ENCODE measurements at regions not wholly inside any gene's neighbourhood (a gene's known extent, or its start where the extent isn't known, plus 50 kb on each side); places are given as distances from the start of the nearest gene placed in this dataset.
"Not testable (repeated sequence)": the region's sequence is repeated elsewhere in the genome, so short reads cannot be mapped to it uniquely, and the experiment has no call there.

DNA sequence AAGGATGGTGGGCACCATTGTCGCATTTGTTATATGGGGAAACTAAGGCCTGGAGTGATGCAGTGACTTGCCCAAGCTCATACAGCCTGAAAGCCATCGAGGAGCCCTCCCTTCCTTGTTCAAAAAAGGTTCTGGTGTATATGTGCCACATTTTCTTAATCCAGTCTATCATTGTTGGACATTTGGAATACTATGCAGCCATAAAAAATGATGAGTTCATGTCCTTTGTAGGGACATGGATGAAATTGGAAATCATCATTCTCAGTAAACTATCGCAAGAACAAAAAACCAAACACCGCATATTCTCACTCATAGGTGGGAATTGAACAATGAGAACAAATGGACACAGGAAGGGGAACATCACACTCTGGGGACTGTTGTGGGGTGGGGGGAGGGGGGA lies 191.4 kb downstream of the MN1 start:
- H3K9me3 Mint-ChIP-seq: not testable (repeated sequence)

DNA sequence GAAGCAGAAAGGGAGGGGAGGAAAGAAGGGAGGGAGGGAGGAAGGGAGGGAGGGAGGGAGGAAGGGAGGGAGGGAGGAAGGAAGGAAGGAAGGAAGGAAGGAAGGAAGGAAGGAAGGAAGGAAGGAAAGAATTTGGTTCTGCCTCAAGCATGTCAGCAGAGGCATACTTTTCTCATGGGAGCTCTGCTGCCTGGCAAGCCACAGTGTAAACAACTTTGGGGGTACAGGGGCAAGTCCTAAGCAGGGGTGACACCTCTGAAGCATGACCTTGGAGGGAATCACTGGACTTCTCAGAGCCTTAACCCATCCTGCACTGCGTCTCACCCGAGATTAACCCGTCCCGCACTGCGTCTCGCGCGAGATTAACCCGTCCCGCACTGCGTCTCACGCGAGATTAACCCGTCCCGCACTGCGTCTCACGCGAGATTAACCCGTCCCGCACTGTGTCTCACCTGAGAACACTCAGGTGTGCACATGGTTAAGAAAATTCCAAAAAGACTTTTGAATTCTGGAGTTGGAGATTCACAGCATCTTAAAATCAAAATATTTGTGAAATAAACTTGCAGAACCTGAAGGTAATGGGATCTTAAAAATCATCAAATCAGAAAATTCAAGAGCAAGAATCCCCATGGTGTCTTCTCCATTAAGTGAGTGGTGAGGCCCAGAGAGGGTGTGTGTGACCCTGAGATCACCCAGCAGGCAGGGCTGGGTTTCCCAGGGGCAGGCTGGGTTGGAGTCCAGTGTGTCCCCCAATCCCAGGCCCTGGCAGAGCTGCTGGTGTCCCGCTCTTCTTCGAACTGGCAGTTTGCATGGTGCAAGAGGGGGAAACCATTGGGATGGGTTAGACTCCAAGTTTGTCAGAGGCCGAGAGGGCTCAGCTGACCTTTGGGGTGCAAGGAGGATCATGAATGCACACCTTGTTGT lies 190.4 kb downstream of the MN1 start:
- Histone ChIP-seq H3K9me3 (ENCODE audit: control insufficient read depth in 1 of 2, low read length in 2 of 2) (no peaks in the 10 kb centered on the region), H3K27me3 (ENCODE audit: insufficient read depth, low read length) (no peaks in the 10 kb centered on the region), H3K4me3 (ENCODE audit: low read length in 2 of 2) (no peak overlapping the region), H3K4me1 (ENCODE audit: insufficient read depth, low read length) (no peaks in the 10 kb centered on the region), H3K27ac (ENCODE audit: low read depth, low read length) (no peak overlapping the region), H3K36me3 (ENCODE audit: insufficient read depth, low read length) (no peaks in the 10 kb centered on the region)
- DNase-seq: no peak
- no peaks in the 10 kb centered on the region for H3K36me3 Mint-ChIP-seq
- H3K27me3 Mint-ChIP-seq: peaks cover 11 to 14% of the 10 kb centered on the region in 2 donors
- ChIA-PET CTCF (ENCODE audit: partially characterized antibody) (no interaction called here), POLR2A (ENCODE audit: partially characterized antibody) (no interaction called here)
- no peak overlapping the region for H3K27ac Mint-ChIP-seq
- H3K9me3 Mint-ChIP-seq: peaks cover 0 to 2% (median 0%) of the 10 kb centered on the region in 8 donors
- no peaks in the 10 kb centered on the region for H3K4me1 Mint-ChIP-seq
- intact Hi-C loops (cut with micrococcal nuclease): no loop called here
- H3K4me3 Mint-ChIP-seq: no peak overlapping the region

More for the DNA sequence above, 191.4 kb downstream of the MN1 start:
- H3K36me3 Mint-ChIP-seq; H3K9me3 ChIP-seq (ENCODE audit: control insufficient read depth in 1 of 2, low read length in 2 of 2); H3K4me3 ChIP-seq (ENCODE audit: low read length in 2 of 2); H3K4me1 ChIP-seq (ENCODE audit: insufficient read depth, low read length); H3K36me3 ChIP-seq (ENCODE audit: insufficient read depth, low read length); H3K4me1 Mint-ChIP-seq; DNase-seq; H3K4me3 Mint-ChIP-seq; H3K27ac Mint-ChIP-seq; POLR2A ChIA-PET (ENCODE audit: partially characterized antibody); CTCF ChIA-PET (ENCODE audit: partially characterized antibody); H3K27me3 ChIP-seq (ENCODE audit: insufficient read depth, low read length); intact Hi-C loops (cut with micrococcal nuclease); H3K27ac ChIP-seq (ENCODE audit: low read depth, low read length): not testable (repeated sequence)
- H3K27me3 Mint-ChIP-seq: peaks cover 10 to 11% of the 10 kb centered on the region in 2 donors

DNA sequence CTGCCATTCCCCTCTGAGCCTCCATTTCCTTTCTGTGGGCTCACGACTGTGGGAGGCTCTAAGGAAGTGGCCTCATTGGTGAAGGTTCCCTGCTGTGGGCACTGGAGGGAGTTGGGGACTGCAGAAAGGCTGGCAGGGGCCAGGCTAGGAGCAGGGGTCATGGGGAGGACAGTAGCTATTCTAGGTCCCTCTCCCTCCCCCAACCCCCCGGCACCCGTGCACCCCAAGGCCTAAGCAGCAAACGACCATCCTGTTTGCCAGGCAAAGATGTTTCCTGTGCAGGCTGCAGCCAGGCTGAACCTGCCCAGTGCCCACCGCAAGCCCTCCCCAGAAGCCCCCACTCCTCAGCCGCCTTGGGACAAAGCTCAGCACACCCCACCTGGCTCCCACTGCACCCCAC lies 189.4 kb downstream of the MN1 start:
- intact Hi-C loops (cut with micrococcal nuclease): no loop called here
- no peak for DNase-seq
- Histone ChIP-seq H3K4me1 (ENCODE audit: insufficient read depth, low read length) (no peaks in the 10 kb centered on the region), H3K36me3 (ENCODE audit: insufficient read depth, low read length) (no peaks in the 10 kb centered on the region), H3K27me3 (ENCODE audit: insufficient read depth, low read length) (no peaks in the 10 kb centered on the region), H3K4me3 (ENCODE audit: low read length in 2 of 2) (no peak overlapping the region), H3K9me3 (ENCODE audit: control insufficient read depth in 1 of 2, low read length in 2 of 2) (no peaks in the 10 kb centered on the region), H3K27ac (ENCODE audit: low read depth, low read length) (no peak overlapping the region)
- POLR2A ChIA-PET (ENCODE audit: partially characterized antibody): no interaction called here
- CTCF ChIA-PET (ENCODE audit: partially characterized antibody): no interaction called here
- no peaks in the 10 kb centered on the region for H3K4me1 Mint-ChIP-seq
- H3K9me3 Mint-ChIP-seq: peaks cover 0 to 1% (median 0%) of the 10 kb centered on the region in 8 donors
- H3K4me3 Mint-ChIP-seq: no peak overlapping the region
- H3K36me3 Mint-ChIP-seq: no peaks in the 10 kb centered on the region
- H3K27me3 Mint-ChIP-seq: peaks cover 11 to 14% of the 10 kb centered on the region in 2 donors
- no peak overlapping the region for H3K27ac Mint-ChIP-seq

DNA sequence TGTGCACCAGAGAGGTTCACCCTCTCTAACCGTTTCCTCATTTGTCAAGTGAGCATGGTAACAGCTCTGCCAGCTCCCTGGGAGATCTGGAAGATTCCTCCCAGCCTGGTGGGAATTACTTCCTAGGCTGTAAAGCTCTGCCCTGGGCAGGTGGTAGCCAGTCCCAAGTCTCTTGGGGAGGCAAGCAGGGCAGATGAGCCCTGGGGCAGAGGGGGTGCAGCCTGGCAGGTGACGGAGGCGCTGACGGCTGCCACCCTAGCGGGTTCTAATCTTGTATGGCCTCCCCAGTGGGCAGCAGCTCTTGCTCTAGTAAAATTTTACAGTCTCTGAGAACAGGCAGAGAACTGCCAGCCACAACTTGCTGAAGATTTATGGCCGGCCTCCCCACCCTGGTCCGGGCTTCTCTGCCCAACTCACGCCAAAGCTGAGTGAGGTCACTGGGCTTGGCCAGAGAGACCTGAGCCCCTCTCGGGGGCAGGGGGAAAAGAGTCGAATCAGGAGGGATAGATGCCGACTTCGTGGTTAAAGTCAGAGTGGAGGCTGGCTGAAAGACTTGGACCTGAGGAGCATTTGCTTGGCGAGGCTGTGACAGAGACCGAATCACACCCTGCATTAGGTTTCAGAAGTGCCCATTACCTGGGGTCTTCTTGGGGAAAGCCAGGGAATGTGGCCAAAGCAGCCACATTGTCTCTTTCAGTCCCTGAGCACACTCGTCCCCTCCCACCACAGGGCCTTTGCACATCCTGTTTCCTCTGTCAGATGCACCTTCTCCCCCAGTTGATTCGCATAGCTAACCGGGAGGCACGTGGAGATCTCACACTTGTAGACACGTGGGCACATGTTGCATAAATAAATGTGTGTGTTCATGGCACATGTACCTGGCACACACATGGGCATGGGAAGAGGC lies 188.2 kb downstream of the MN1 start:
- no peaks in the 10 kb centered on the region for H3K4me1 Mint-ChIP-seq

GRCh38 chr22:27614006-27614649 lies 187.4 kb downstream of the MN1 start:
- Mint-ChIP-seq H3K9me3 (peaks cover 0 to 1% (median 0%) of the 10 kb centered on the region in 8 donors), H3K27me3 (peaks cover 11 to 16% of the 10 kb centered on the region in 2 donors), H3K36me3 (no peaks in the 10 kb centered on the region), H3K4me1 (no peaks in the 10 kb centered on the region), H3K27ac (no peak overlapping the region), H3K4me3 (no peak overlapping the region)
- no peaks in the 10 kb centered on the region for H3K36me3 ChIP-seq (ENCODE audit: insufficient read depth, low read length)
- no peaks in the 10 kb centered on the region for H3K4me1 ChIP-seq (ENCODE audit: insufficient read depth, low read length)
- no peaks in the 10 kb centered on the region for H3K9me3 ChIP-seq (ENCODE audit: control insufficient read depth in 1 of 2, low read length in 2 of 2)
- H3K4me3 ChIP-seq (ENCODE audit: low read length in 2 of 2): no peak overlapping the region
- no peaks in the 10 kb centered on the region for H3K27me3 ChIP-seq (ENCODE audit: insufficient read depth, low read length)
- intact Hi-C loops (cut with micrococcal nuclease): no loop called here
- H3K27ac ChIP-seq (ENCODE audit: low read depth, low read length): no peak overlapping the region
- ChIA-PET CTCF (ENCODE audit: partially characterized antibody) (no interaction called here), POLR2A (ENCODE audit: partially characterized antibody) (no interaction called here)
- DNase-seq: no peak

More for the DNA sequence above, 188.2 kb downstream of the MN1 start:
- Mint-ChIP-seq H3K36me3 (no peaks in the 10 kb centered on the region), H3K4me3 (no peak overlapping the region), H3K27me3 (peaks cover 11 to 16% of the 10 kb centered on the region in 2 donors), H3K9me3 (peaks cover 0 to 1% (median 0%) of the 10 kb centered on the region in 8 donors), H3K27ac (no peak overlapping the region)
- Histone ChIP-seq H3K4me3 (ENCODE audit: low read length in 2 of 2) (no peak overlapping the region), H3K27me3 (ENCODE audit: insufficient read depth, low read length) (no peaks in the 10 kb centered on the region), H3K9me3 (ENCODE audit: control insufficient read depth in 1 of 2, low read length in 2 of 2) (no peaks in the 10 kb centered on the region), H3K36me3 (ENCODE audit: insufficient read depth, low read length) (no peaks in the 10 kb centered on the region), H3K4me1 (ENCODE audit: insufficient read depth, low read length) (no peaks in the 10 kb centered on the region), H3K27ac (ENCODE audit: low read depth, low read length) (no peak overlapping the region)
- intact Hi-C loops (cut with micrococcal nuclease): no loop called here
- ChIA-PET POLR2A (ENCODE audit: partially characterized antibody) (no interaction called here), CTCF (ENCODE audit: partially characterized antibody) (no interaction called here)
- no peak for DNase-seq

GRCh38 chr22:27614650-27615007 lies 186.9 kb downstream of the MN1 start:
- Mint-ChIP-seq H3K36me3 (no peaks in the 10 kb centered on the region), H3K4me1 (no peaks in the 10 kb centered on the region), H3K27me3 (peaks cover 11 to 16% of the 10 kb centered on the region in 2 donors), H3K9me3 (peaks cover 0 to 4% (median 0%) of the 10 kb centered on the region in 8 donors), H3K4me3 (no peak overlapping the region), H3K27ac (no peak overlapping the region)
- ChIA-PET CTCF (ENCODE audit: partially characterized antibody) (no interaction called here), POLR2A (ENCODE audit: partially characterized antibody) (no interaction called here)
- intact Hi-C loops (cut with micrococcal nuclease): no loop called here
- Histone ChIP-seq H3K4me3 (ENCODE audit: low read length in 2 of 2) (no peak overlapping the region), H3K27me3 (ENCODE audit: insufficient read depth, low read length) (no peaks in the 10 kb centered on the region), H3K4me1 (ENCODE audit: insufficient read depth, low read length) (no peaks in the 10 kb centered on the region), H3K27ac (ENCODE audit: low read depth, low read length) (no peak overlapping the region), H3K36me3 (ENCODE audit: insufficient read depth, low read length) (no peaks in the 10 kb centered on the region), H3K9me3 (ENCODE audit: control insufficient read depth in 1 of 2, low read length in 2 of 2) (no peaks in the 10 kb centered on the region)
- no peak for DNase-seq

DNA sequence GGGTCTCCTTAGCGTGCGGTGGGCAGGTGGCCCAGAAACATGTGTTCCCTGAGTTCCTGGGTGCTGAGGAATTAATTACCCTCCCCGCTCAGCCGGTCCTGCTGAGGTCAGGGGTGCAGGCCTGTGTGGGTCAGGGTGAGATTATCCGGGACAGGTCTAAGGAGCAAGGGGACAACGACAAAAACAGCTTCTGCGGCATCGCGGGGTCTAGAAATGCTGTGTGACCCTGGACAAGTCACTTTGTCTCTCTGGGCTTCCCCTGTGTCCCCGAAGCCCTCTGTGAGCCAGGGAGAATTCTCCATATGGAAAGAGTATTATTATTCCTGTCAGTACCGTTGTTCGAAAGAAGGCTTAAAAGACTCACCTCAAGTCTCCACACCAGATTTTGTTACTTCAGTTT lies 186.1 kb downstream of the MN1 start:
- H3K27ac ChIP-seq (ENCODE audit: low read depth, low read length): no peak overlapping the region
- H3K4me1 ChIP-seq (ENCODE audit: insufficient read depth, low read length): no peaks in the 10 kb centered on the region
- Mint-ChIP-seq H3K9me3 (peaks cover 0 to 4% (median 0%) of the 10 kb centered on the region in 8 donors), H3K36me3 (no peaks in the 10 kb centered on the region), H3K27ac (no peak overlapping the region), H3K4me3 (no peak overlapping the region), H3K27me3 (peaks cover 11 to 16% of the 10 kb centered on the region in 2 donors), H3K4me1 (no peaks in the 10 kb centered on the region)
- intact Hi-C loops (cut with micrococcal nuclease): no loop called here
- H3K27me3 ChIP-seq (ENCODE audit: insufficient read depth, low read length): no peaks in the 10 kb centered on the region
- H3K36me3 ChIP-seq (ENCODE audit: insufficient read depth, low read length): no peaks in the 10 kb centered on the region
- no peak for DNase-seq
- no peak overlapping the region for H3K4me3 ChIP-seq (ENCODE audit: low read length in 2 of 2)
- POLR2A ChIA-PET (ENCODE audit: partially characterized antibody): no interaction called here
- H3K9me3 ChIP-seq (ENCODE audit: control insufficient read depth in 1 of 2, low read length in 2 of 2): no peaks in the 10 kb centered on the region
- CTCF ChIA-PET (ENCODE audit: partially characterized antibody): no interaction called here

Measured in CD4-positive, alpha-beta memory T cell (primary cell).